NB4 (cell line): ENCODE measurements at regions not wholly inside any gene's neighbourhood (a gene's known extent, or its start where the extent isn't known, plus 50 kb on each side); places are given as distances from the start of the nearest gene placed in this dataset.

ENCODE experiments used
- CTCF ChIP-seq: IDR thresholded peaks from one replicate; pipeline ENCODE4 v1.5.1; 2012; ENCODE audit warnings: low read depth, low read length
- MAX ChIP-seq: IDR thresholded peaks from 2 replicates; pipeline ENCODE4 v1.6.1; 2011; ENCODE audit warnings: low read depth, low read length
- POLR2A ChIP-seq: IDR thresholded peaks from 2 replicates; pipeline ENCODE4 v1.6.1; 2011; ENCODE audit warnings: mild to moderate bottlenecking; ENCODE audit not compliant: insufficient read length; ENCODE audit errors: extremely low read depth

GRCh38 chr1:215501496-215501895 lies 65.6 kb upstream of the KCTD3 start:
- no peak for TF ChIP-seq CTCF
- TF ChIP-seq POLR2A = no peak
- no peak for TF ChIP-seq MAX
